DLD1 (cell line): ENCODE measurements at regions not wholly inside any gene's neighbourhood (a gene's known extent, or its start where the extent isn't known, plus 50 kb on each side); places are given as distances from the start of the nearest gene placed in this dataset.
"Not testable (repeated sequence)": the region's sequence is repeated elsewhere in the genome, so short reads cannot be mapped to it uniquely, and the experiment has no call there.

Experiments used
- in situ Hi-C: cut with HindIII; loops from 2 replicates; pipeline ENCODE4 v1.10.0; 2017; ENCODE audit warnings: low sequenced_read_pairs

GRCh38 chr10:9399275-9399983 lies 1344.9 kb downstream of the GATA3 start:
- in situ Hi-C loops: no loop called here

GRCh38 chr10:9402067-9402466 lies 1347.6 kb downstream of the GATA3 start:
- in situ Hi-C loops: not testable (repeated sequence)

- in situ Hi-C loops: not testable (repeated sequence)
Measured at GRCh38 chr10:9402507-9403195, 1348.2 kb downstream of the GATA3 start.

GRCh38 chr10:9407201-9407600 lies 1352.7 kb downstream of the GATA3 start:
- in situ Hi-C loops: not testable (repeated sequence)

- in situ Hi-C loops: no loop called here
Measured at GRCh38 chr10:9416331-9416730, 1361.8 kb downstream of the GATA3 start.

GRCh38 chr10:9419757-9420156 lies 1365.3 kb downstream of the GATA3 start:
- in situ Hi-C loops: no loop called here

- in situ Hi-C loops: no loop called here
Measured at GRCh38 chr10:9427209-9427608, 1372.7 kb downstream of the GATA3 start.

- in situ Hi-C loops: no loop called here
Measured at GRCh38 chr10:9437131-9437530, 1382.6 kb downstream of the GATA3 start.

- in situ Hi-C loops: no loop called here
Measured at GRCh38 chr10:9443758-9444157, 1389.3 kb downstream of the GATA3 start.

- in situ Hi-C loops: no loop called here
Measured at GRCh38 chr10:9449530-9449929, 1395.0 kb downstream of the GATA3 start.

GRCh38 chr10:9450801-9451200 lies 1396.3 kb downstream of the GATA3 start:
- in situ Hi-C loops: no loop called here

GRCh38 chr10:9451211-9451773 lies 1396.8 kb downstream of the GATA3 start:
- in situ Hi-C loops: no loop called here

- in situ Hi-C loops: no loop called here
Measured at GRCh38 chr10:9452056-9452455, 1397.6 kb downstream of the GATA3 start.

- in situ Hi-C loops: not testable (repeated sequence)
Measured at GRCh38 chr10:9453871-9454270, 1399.4 kb downstream of the GATA3 start.

GRCh38 chr10:9469663-9470205 lies 1415.2 kb downstream of the GATA3 start:
- in situ Hi-C loops: no loop called here

- in situ Hi-C loops: no loop called here
Measured at GRCh38 chr10:9470581-9470980, 1416.1 kb downstream of the GATA3 start.

GRCh38 chr10:9501944-9502343 lies 1447.5 kb downstream of the GATA3 start:
- in situ Hi-C loops: no loop called here

- in situ Hi-C loops: no loop called here
Measured at GRCh38 chr10:9504227-9504626, 1449.7 kb downstream of the GATA3 start.

- in situ Hi-C loops: no loop called here
Measured at GRCh38 chr10:9505546-9505945, 1451.1 kb downstream of the GATA3 start.

- in situ Hi-C loops: no loop called here
Measured at GRCh38 chr10:9508606-9509005, 1454.1 kb downstream of the GATA3 start.

- in situ Hi-C loops: no loop called here
Measured at GRCh38 chr10:9510626-9511025, 1456.1 kb downstream of the GATA3 start.

GRCh38 chr10:9515922-9516321 lies 1461.4 kb downstream of the GATA3 start:
- in situ Hi-C loops: no loop called here
